Nephron progenitor cell (in vitro differentiated cells): ENCODE measurements at regions not wholly inside any gene's neighbourhood (a gene's known extent, or its start where the extent isn't known, plus 50 kb on each side); places are given as distances from the start of the nearest gene placed in this dataset.

ENCODE experiments used
- DNase-seq: peaks from one replicate; pipeline ENCODE4 v3.0.0; 2021
- H3K27ac Mint-ChIP-seq: 2 replicates; pipeline ENCODE4 v1.8.0; 2021; ENCODE audit warnings: mild to moderate bottlenecking, moderate library complexity, mixed read lengths
- H3K27me3 Mint-ChIP-seq: 2 replicates; pipeline ENCODE4 v1.8.0; 2021; ENCODE audit warnings: mild to moderate bottlenecking, low read depth, mixed read lengths; ENCODE audit not compliant: poor library complexity
- H3K36me3 Mint-ChIP-seq: 2 replicates; pipeline ENCODE4 v1.8.0; 2021; ENCODE audit warnings: low read depth, mixed read lengths
- H3K4me1 Mint-ChIP-seq: 2 replicates; pipeline ENCODE4 v1.8.0; 2021; ENCODE audit warnings: mixed read lengths
- H3K4me3 Mint-ChIP-seq: 2 replicates; pipeline ENCODE4 v1.8.0; 2021; ENCODE audit warnings: mild to moderate bottlenecking, moderate library complexity, mixed read lengths
- H3K9me3 Mint-ChIP-seq: 2 replicates; pipeline ENCODE4 v1.8.0; 2021; ENCODE audit warnings: mild to moderate bottlenecking, moderate library complexity, mixed read lengths
- CTCF ChIP-seq: fragments of 200-600 bp; sonication (generic); IDR thresholded peaks from 2 replicates; pipeline ENCODE4 v1.5.0; 2021; ENCODE audit warnings: antibody characterized with exemption

GRCh38 chrX:110944751-110945675 lies 149.4 kb upstream of the CHRDL1 start:
- TF ChIP-seq CTCF, result no peak
- no peak overlapping the region for H3K27ac Mint-ChIP-seq
- DNase-seq, result no peak
- no peaks in the 10 kb centered on the region for H3K36me3 Mint-ChIP-seq
- H3K27me3 Mint-ChIP-seq, result peaks cover 82% of the 10 kb centered on the region
- H3K4me3 Mint-ChIP-seq, result peak overlapping the region; percentile 81
- peaks cover 15% of the 10 kb centered on the region for H3K4me1 Mint-ChIP-seq
- H3K9me3 Mint-ChIP-seq, result no peaks in the 10 kb centered on the region

GRCh38 chrX:110944311-110944750 lies 148.7 kb upstream of the CHRDL1 start:
- Mint-ChIP-seq H3K9me3 (no peaks in the 10 kb centered on the region), H3K4me3 (peak overlapping the region; percentile 81), H3K36me3 (no peaks in the 10 kb centered on the region), H3K27me3 (peaks cover 84% of the 10 kb centered on the region), H3K27ac (no peak overlapping the region), H3K4me1 (peaks cover 15% of the 10 kb centered on the region)
- TF ChIP-seq CTCF, result no peak
- DNase-seq, result peak; percentile 49

- Mint-ChIP-seq H3K4me3 (no peak overlapping the region), H3K27ac (no peak overlapping the region), H3K27me3 (peaks cover 71% of the 10 kb centered on the region), H3K9me3 (no peaks in the 10 kb centered on the region), H3K4me1 (peaks cover 15% of the 10 kb centered on the region), H3K36me3 (no peaks in the 10 kb centered on the region)
- no peak for TF ChIP-seq CTCF
- DNase-seq, result no peak
Measured at GRCh38 chrX:110941906-110942305, 146.3 kb upstream of the CHRDL1 start.

- Mint-ChIP-seq H3K4me1 (peaks cover 6% of the 10 kb centered on the region), H3K27ac (no peak overlapping the region), H3K9me3 (no peaks in the 10 kb centered on the region), H3K36me3 (no peaks in the 10 kb centered on the region), H3K4me3 (no peak overlapping the region), H3K27me3 (peaks cover 43% of the 10 kb centered on the region)
- no peak for DNase-seq
- TF ChIP-seq CTCF, result no peak
Measured at GRCh38 chrX:110938977-110939732, 143.5 kb upstream of the CHRDL1 start.

GRCh38 chrX:110924871-110925270 lies 129.3 kb upstream of the CHRDL1 start:
- Mint-ChIP-seq H3K27me3 (peaks cover 6% of the 10 kb centered on the region), H3K27ac (no peak overlapping the region), H3K9me3 (peaks cover 13% of the 10 kb centered on the region), H3K4me3 (no peak overlapping the region), H3K36me3 (no peaks in the 10 kb centered on the region), H3K4me1 (no peaks in the 10 kb centered on the region)
- DNase-seq, result no peak
- no peak for TF ChIP-seq CTCF
